ENCODE measurements at regions not wholly inside any gene's neighbourhood (a gene's known extent, or its start where the extent isn't known, plus 50 kb on each side); places are given as distances from the start of the nearest gene placed in this dataset.

DNA sequence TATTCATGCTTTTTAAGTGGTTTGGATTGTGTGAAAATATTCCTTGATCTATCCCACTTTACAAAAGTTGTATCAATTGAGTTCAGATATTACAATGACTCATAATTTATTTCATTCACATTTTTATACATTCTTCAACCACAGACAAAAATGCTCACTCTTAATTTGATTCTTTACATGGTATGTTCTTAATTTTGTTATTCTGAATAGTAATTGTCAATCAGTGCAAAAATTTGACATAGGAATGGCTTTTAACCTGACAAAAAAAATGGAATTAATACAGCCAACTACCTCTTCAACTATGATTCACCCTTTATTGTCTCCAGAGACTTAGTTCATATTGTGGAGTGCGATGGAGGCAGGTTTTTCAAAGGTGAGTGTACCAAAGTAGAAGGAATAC is 1002.4 kb upstream of the ADGRL4 start:
- no peaks in the 10 kb centered on the region for H3K4me1 ChIP-seq (ENCODE audit: low read length)
- H3K36me3 ChIP-seq (ENCODE audit: insufficient read depth, low read length), result no peaks in the 10 kb centered on the region
- no peaks in the 10 kb centered on the region for H3K9me2 ChIP-seq (replicated peaks; ENCODE audit: insufficient read depth, low read length)
- no peak overlapping the region for H2AFZ ChIP-seq (ENCODE audit: low read length)
- DNase-seq, result no peak
- H3K9me3 ChIP-seq (ENCODE audit: low read length), result peaks cover 12% of the 10 kb centered on the region
- H3K27me3 ChIP-seq (ENCODE audit: low read length), result no peaks in the 10 kb centered on the region
- H3K27ac ChIP-seq (ENCODE audit: low read length), result no peak overlapping the region
- H3K79me2 ChIP-seq (ENCODE audit: low read length), result no peaks in the 10 kb centered on the region
- no peaks in the 10 kb centered on the region for H4K20me1 ChIP-seq (ENCODE audit: insufficient read depth, low read depth, low read length)
- no peak overlapping the region for H3K9ac ChIP-seq (ENCODE audit: low read length)
- H3K4me3 ChIP-seq (ENCODE audit: low read length), result no peak overlapping the region
- no peak overlapping the region for H3K4me2 ChIP-seq (ENCODE audit: low read depth, low read length, poor library complexity, severe bottlenecking)

DNA sequence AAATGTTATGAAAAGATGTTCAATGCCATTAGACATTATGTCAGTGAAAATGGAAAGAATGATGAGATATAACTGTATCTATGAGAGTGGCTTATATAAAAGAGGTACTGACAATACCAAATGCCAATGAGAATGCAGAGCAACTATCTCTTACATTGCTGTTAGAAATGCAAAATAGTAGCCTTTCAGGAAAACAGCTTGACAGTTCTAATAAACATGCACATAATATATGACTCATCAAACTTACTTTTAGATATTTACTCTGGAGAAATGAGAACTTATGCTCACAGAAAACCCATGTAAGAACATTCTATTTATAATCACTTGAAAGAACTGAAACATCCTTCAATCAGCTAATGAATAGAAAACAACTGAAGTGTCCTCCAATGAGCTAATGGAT is 996.7 kb upstream of the ADGRL4 start:
- Histone ChIP-seq H3K27ac (ENCODE audit: low read length) (no peak overlapping the region), H3K4me2 (ENCODE audit: low read depth, low read length, poor library complexity, severe bottlenecking) (no peak overlapping the region), H4K20me1 (ENCODE audit: insufficient read depth, low read depth, low read length) (no peaks in the 10 kb centered on the region), H3K79me2 (ENCODE audit: low read length) (no peaks in the 10 kb centered on the region), H2AFZ (ENCODE audit: low read length) (no peak overlapping the region), H3K9ac (ENCODE audit: low read length) (no peak overlapping the region), H3K36me3 (ENCODE audit: insufficient read depth, low read length) (no peaks in the 10 kb centered on the region), H3K9me3 (ENCODE audit: low read length) (peaks cover 13% of the 10 kb centered on the region), H3K4me3 (ENCODE audit: low read length) (no peak overlapping the region), H3K4me1 (ENCODE audit: low read length) (no peaks in the 10 kb centered on the region), H3K27me3 (ENCODE audit: low read length) (no peaks in the 10 kb centered on the region), H3K9me2 (replicated peaks; ENCODE audit: insufficient read depth, low read length) (no peaks in the 10 kb centered on the region)
- DNase-seq, result no peak

DNA sequence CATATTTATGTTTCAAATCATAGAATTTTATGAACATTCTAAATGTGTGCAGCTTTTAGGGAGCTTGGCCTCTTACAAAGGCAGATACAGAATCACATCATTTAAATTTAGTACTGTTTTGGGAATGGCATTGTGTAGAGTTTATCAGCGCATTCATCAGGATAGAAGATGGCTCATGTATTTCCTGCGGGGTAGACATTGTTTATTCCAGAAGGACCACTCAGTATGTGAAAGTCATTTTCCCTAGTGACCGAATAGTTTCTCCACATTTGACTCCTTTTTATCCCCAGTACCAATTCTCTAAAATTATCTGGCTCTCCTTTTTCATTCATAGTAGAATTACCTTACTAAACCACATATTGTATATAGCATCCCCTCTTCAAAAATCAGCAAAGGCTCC is 981.9 kb upstream of the ADGRL4 start:
- no peak for DNase-seq
- H3K79me2 ChIP-seq (ENCODE audit: low read length), result no peaks in the 10 kb centered on the region
- H3K36me3 ChIP-seq (ENCODE audit: insufficient read depth, low read length), result no peaks in the 10 kb centered on the region
- no peaks in the 10 kb centered on the region for H3K4me1 ChIP-seq (ENCODE audit: low read length)
- no peak overlapping the region for H3K27ac ChIP-seq (ENCODE audit: low read length)
- H3K9me3 ChIP-seq (ENCODE audit: low read length), result peaks cover 13% of the 10 kb centered on the region; the same call in 1 of the 2 replicates
- H3K9ac ChIP-seq (ENCODE audit: low read length), result no peak overlapping the region
- H4K20me1 ChIP-seq (ENCODE audit: insufficient read depth, low read depth, low read length), result no peaks in the 10 kb centered on the region
- H3K9me2 ChIP-seq (replicated peaks; ENCODE audit: insufficient read depth, low read length), result no peaks in the 10 kb centered on the region
- H3K4me2 ChIP-seq (ENCODE audit: low read depth, low read length, poor library complexity, severe bottlenecking), result no peak overlapping the region
- H2AFZ ChIP-seq (ENCODE audit: low read length), result no peak overlapping the region
- no peak overlapping the region for H3K4me3 ChIP-seq (ENCODE audit: low read length)
- H3K27me3 ChIP-seq (ENCODE audit: low read length), result no peaks in the 10 kb centered on the region

DNA sequence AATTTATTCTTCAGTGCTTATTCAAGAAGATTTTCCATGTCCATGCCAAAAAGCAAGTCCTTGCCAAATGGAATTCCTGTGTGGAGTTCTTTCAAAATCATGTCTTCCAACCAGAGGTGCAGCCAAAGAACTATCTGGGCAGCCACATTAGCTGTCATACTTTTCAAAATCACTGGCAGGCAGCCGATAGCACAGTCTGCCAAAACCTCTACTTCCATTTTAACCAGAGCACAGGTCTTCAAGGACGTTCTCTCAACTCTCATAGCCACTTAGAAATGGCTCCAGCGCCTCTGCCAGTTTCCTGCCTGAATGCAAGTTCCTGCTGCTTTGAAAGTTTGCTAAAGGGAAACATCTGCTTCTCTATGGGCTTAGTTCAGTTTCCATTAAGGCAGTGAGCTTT is 975.7 kb upstream of the ADGRL4 start:
- Histone ChIP-seq H2AFZ (ENCODE audit: low read length) (no peak overlapping the region), H3K4me2 (ENCODE audit: low read depth, low read length, poor library complexity, severe bottlenecking) (no peak overlapping the region), H3K27ac (ENCODE audit: low read length) (no peak overlapping the region), H3K4me3 (ENCODE audit: low read length) (no peak overlapping the region), H3K36me3 (ENCODE audit: insufficient read depth, low read length) (no peaks in the 10 kb centered on the region), H3K79me2 (ENCODE audit: low read length) (no peaks in the 10 kb centered on the region), H3K27me3 (ENCODE audit: low read length) (no peaks in the 10 kb centered on the region), H4K20me1 (ENCODE audit: insufficient read depth, low read depth, low read length) (no peaks in the 10 kb centered on the region), H3K4me1 (ENCODE audit: low read length) (no peaks in the 10 kb centered on the region), H3K9me3 (ENCODE audit: low read length) (peaks cover 18% of the 10 kb centered on the region), H3K9ac (ENCODE audit: low read length) (no peak overlapping the region), H3K9me2 (replicated peaks; ENCODE audit: insufficient read depth, low read length) (no peaks in the 10 kb centered on the region)
- DNase-seq, result no peak

DNA sequence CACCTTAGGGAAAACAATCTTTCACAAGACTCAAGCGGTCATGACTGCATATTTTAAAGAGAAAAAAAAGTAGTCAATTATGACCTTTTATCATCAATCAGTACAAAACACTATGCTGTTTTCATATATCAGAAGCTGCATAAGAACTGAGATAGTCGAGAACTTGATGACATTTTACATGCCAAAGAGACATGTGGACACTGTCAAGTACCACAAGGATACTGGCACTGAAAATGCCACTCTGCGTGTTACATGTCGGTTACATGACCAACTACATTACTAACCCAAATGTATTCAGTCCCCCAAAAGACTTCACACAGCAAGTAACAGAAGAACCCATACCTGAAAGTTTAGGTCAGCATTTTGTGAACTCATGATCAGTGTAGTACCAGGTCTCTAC is 975.0 kb upstream of the ADGRL4 start:
- Histone ChIP-seq H3K27ac (ENCODE audit: low read length) (no peak overlapping the region), H3K4me1 (ENCODE audit: low read length) (no peaks in the 10 kb centered on the region), H3K9me2 (replicated peaks; ENCODE audit: insufficient read depth, low read length) (no peaks in the 10 kb centered on the region), H3K79me2 (ENCODE audit: low read length) (no peaks in the 10 kb centered on the region), H3K9me3 (ENCODE audit: low read length) (peaks cover 19% of the 10 kb centered on the region), H2AFZ (ENCODE audit: low read length) (no peak overlapping the region), H3K4me3 (ENCODE audit: low read length) (no peak overlapping the region), H3K36me3 (ENCODE audit: insufficient read depth, low read length) (no peaks in the 10 kb centered on the region), H3K4me2 (ENCODE audit: low read depth, low read length, poor library complexity, severe bottlenecking) (no peak overlapping the region), H3K27me3 (ENCODE audit: low read length) (no peaks in the 10 kb centered on the region), H3K9ac (ENCODE audit: low read length) (no peak overlapping the region), H4K20me1 (ENCODE audit: insufficient read depth, low read depth, low read length) (no peaks in the 10 kb centered on the region)
- no peak for DNase-seq

DNA sequence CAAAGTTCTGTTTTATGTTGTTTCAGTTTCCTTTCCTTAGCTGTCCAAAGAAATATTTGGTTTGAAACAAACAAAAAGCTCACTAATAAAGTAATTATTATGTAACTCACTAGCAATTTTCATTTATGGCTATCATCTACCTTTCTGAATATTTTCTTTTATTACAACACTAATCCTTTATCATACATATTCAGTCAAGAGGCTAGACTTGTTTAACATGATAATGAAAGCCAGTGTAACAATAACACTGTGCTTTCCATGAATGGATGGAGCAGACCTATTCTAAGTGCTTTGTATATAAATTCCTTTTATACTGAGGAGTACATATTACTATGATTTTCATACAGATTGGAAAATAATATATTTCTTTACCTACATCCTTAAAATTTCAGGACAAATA is 972.8 kb upstream of the ADGRL4 start:
- Histone ChIP-seq H4K20me1 (ENCODE audit: insufficient read depth, low read depth, low read length) (no peaks in the 10 kb centered on the region), H3K9me3 (ENCODE audit: low read length) (peaks cover 19% of the 10 kb centered on the region), H3K9ac (ENCODE audit: low read length) (no peak overlapping the region), H3K36me3 (ENCODE audit: insufficient read depth, low read length) (no peaks in the 10 kb centered on the region), H2AFZ (ENCODE audit: low read length) (no peak overlapping the region), H3K27ac (ENCODE audit: low read length) (no peak overlapping the region), H3K27me3 (ENCODE audit: low read length) (no peaks in the 10 kb centered on the region), H3K4me2 (ENCODE audit: low read depth, low read length, poor library complexity, severe bottlenecking) (no peak overlapping the region), H3K79me2 (ENCODE audit: low read length) (no peaks in the 10 kb centered on the region), H3K4me1 (ENCODE audit: low read length) (no peaks in the 10 kb centered on the region), H3K4me3 (ENCODE audit: low read length) (no peak overlapping the region), H3K9me2 (replicated peaks; ENCODE audit: insufficient read depth, low read length) (no peaks in the 10 kb centered on the region)
- no peak for DNase-seq

DNA sequence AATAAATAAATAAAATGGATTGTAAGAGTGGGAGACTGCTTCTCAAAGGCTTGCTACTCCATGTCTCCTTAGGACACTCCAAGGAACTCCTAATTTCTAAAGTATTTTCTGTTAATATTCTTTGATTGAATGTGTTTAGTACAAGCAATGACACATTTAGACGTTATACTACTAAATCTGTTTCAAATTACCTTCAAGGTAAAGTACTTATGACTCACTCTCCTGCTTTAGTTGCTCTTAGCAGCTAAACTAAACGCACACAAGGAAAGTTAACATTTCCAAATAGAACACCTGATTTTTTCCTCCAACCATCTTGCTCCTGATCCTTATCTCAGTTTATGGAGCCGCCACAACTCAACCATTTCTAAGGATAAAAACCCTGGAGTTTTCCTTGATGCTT is 969.8 kb upstream of the ADGRL4 start:
- Histone ChIP-seq H3K9me2 (replicated peaks; ENCODE audit: insufficient read depth, low read length) (no peaks in the 10 kb centered on the region), H3K4me1 (ENCODE audit: low read length) (no peaks in the 10 kb centered on the region), H3K9me3 (ENCODE audit: low read length) (peaks cover 23% of the 10 kb centered on the region), H3K36me3 (ENCODE audit: insufficient read depth, low read length) (no peaks in the 10 kb centered on the region), H2AFZ (ENCODE audit: low read length) (no peak overlapping the region), H3K27me3 (ENCODE audit: low read length) (no peaks in the 10 kb centered on the region), H3K9ac (ENCODE audit: low read length) (no peak overlapping the region), H3K27ac (ENCODE audit: low read length) (no peak overlapping the region), H3K4me3 (ENCODE audit: low read length) (no peak overlapping the region), H4K20me1 (ENCODE audit: insufficient read depth, low read depth, low read length) (no peaks in the 10 kb centered on the region), H3K4me2 (ENCODE audit: low read depth, low read length, poor library complexity, severe bottlenecking) (no peak overlapping the region), H3K79me2 (ENCODE audit: low read length) (no peaks in the 10 kb centered on the region)
- no peak for DNase-seq

GRCh38 chr1:79974659-79975058 is 968.1 kb upstream of the ADGRL4 start:
- Histone ChIP-seq H4K20me1 (ENCODE audit: insufficient read depth, low read depth, low read length) (no peaks in the 10 kb centered on the region), H3K4me1 (ENCODE audit: low read length) (no peaks in the 10 kb centered on the region)

GRCh38 chr1:79969886-79970285 is 963.4 kb upstream of the ADGRL4 start:
- no peaks in the 10 kb centered on the region for H4K20me1 ChIP-seq (ENCODE audit: insufficient read depth, low read depth, low read length)
- H3K27ac ChIP-seq (ENCODE audit: low read length), result no peak overlapping the region

More at GRCh38 chr1:79974659-79975058, 968.1 kb upstream of the ADGRL4 start:
- no peak for DNase-seq
- Histone ChIP-seq H2AFZ (ENCODE audit: low read length) (no peak overlapping the region), H3K36me3 (ENCODE audit: insufficient read depth, low read length) (no peaks in the 10 kb centered on the region), H3K4me2 (ENCODE audit: low read depth, low read length, poor library complexity, severe bottlenecking) (no peak overlapping the region), H3K9me3 (ENCODE audit: low read length) (peaks cover 23% of the 10 kb centered on the region), H3K79me2 (ENCODE audit: low read length) (no peaks in the 10 kb centered on the region), H3K9me2 (replicated peaks; ENCODE audit: insufficient read depth, low read length) (no peaks in the 10 kb centered on the region), H3K27me3 (ENCODE audit: low read length) (no peaks in the 10 kb centered on the region), H3K4me3 (ENCODE audit: low read length) (no peak overlapping the region), H3K9ac (ENCODE audit: low read length) (no peak overlapping the region), H3K27ac (ENCODE audit: low read length) (no peak overlapping the region)

More at GRCh38 chr1:79969886-79970285, 963.4 kb upstream of the ADGRL4 start:
- Histone ChIP-seq H3K9ac (ENCODE audit: low read length) (no peak overlapping the region), H2AFZ (ENCODE audit: low read length) (no peak overlapping the region), H3K4me1 (ENCODE audit: low read length) (no peaks in the 10 kb centered on the region), H3K4me3 (ENCODE audit: low read length) (no peak overlapping the region), H3K4me2 (ENCODE audit: low read depth, low read length, poor library complexity, severe bottlenecking) (no peak overlapping the region), H3K79me2 (ENCODE audit: low read length) (no peaks in the 10 kb centered on the region), H3K9me3 (ENCODE audit: low read length) (peaks cover 18% of the 10 kb centered on the region), H3K9me2 (replicated peaks; ENCODE audit: insufficient read depth, low read length) (no peaks in the 10 kb centered on the region), H3K27me3 (ENCODE audit: low read length) (no peaks in the 10 kb centered on the region), H3K36me3 (ENCODE audit: insufficient read depth, low read length) (no peaks in the 10 kb centered on the region)
- no peak for DNase-seq
